Thyroid gland (tissue), 4 donors: ENCODE measurements at regions not wholly inside any gene's neighbourhood (a gene's known extent, or its start where the extent isn't known, plus 50 kb on each side); places are given as distances from the start of the nearest gene placed in this dataset.

Source experiments
- POLR2A ChIP-seq, 2 donors: fragments of 450-650 bp; IDR thresholded peaks; one replicate each; pipeline ENCODE4 v1.6.1; 2017; ENCODE audit warnings: antibody characterized with exemption in 2 of 2, mild to moderate bottlenecking in 2 of 2, moderate library complexity in 1 of 2
- TF ChIP-seq, protein P1 (sequence below), 6 experiments: fragments of 200-600 bp in 3 of 6; fragments of 450-650 bp in 3 of 6; sonication (generic) in 3 of 6; IDR thresholded peaks; one replicate each; pipeline ENCODE4 v1.5.1; 2016 to 2019; ENCODE audit warnings: antibody characterized with exemption in 6 of 6, mild to moderate bottlenecking in 2 of 6, inconsistent platforms in 1 of 6, moderate library complexity in 1 of 6

DNA sequence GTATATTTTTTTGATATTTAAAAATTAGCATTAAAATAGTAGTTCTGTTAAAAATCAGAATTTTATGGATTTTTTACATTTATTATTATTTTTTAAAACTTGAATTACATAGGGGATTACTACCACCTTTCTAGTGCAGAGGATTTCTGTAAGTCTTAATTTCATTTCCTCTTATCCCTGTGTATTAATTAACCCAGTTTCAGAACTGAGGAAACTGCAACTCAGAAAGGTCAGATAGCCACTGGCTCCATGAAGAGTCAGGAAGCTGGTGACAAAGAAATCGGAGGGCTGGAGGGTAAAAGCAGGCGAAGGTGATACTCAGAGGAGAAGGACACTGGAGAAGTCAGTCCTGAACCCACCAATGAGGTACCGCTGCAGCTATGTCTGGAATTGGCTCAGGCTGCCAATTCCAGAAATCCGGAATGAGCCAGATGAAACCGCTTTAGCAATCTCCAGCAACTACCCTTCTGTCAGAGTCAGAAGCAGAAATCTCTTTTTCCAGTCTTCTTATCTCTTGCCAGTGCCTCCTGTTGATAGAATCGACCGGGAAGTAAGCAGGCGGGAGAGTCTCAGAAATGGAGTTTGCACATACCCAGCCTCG lies 308.5 kb downstream of the SV2B start:
- no peak for TF ChIP-seq POLR2A (IDR thresholded peaks at IDR 0.05)
- TF ChIP-seq, protein P1, sequence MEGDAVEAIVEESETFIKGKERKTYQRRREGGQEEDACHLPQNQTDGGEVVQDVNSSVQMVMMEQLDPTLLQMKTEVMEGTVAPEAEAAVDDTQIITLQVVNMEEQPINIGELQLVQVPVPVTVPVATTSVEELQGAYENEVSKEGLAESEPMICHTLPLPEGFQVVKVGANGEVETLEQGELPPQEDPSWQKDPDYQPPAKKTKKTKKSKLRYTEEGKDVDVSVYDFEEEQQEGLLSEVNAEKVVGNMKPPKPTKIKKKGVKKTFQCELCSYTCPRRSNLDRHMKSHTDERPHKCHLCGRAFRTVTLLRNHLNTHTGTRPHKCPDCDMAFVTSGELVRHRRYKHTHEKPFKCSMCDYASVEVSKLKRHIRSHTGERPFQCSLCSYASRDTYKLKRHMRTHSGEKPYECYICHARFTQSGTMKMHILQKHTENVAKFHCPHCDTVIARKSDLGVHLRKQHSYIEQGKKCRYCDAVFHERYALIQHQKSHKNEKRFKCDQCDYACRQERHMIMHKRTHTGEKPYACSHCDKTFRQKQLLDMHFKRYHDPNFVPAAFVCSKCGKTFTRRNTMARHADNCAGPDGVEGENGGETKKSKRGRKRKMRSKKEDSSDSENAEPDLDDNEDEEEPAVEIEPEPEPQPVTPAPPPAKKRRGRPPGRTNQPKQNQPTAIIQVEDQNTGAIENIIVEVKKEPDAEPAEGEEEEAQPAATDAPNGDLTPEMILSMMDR (IDR thresholded peaks at IDR 0.05) = no peak
